SHP77 treated with DMSO at 0.1 percent for 48 hours (cell line): ENCODE measurements at regions not wholly inside any gene's neighbourhood (a gene's known extent, or its start where the extent isn't known, plus 50 kb on each side); places are given as distances from the start of the nearest gene placed in this dataset.
"Not testable (repeated sequence)": the region's sequence is repeated elsewhere in the genome, so short reads cannot be mapped to it uniquely, and the experiment has no call there.

Source experiments
- DNase-seq: peaks from one replicate; lab custom pipeline; 2025; lab: John Stamatoyannopoulos, UW

- DNase-seq: no peak
Observed at GRCh38 chr2:164024396-164024795, 288.6 kb upstream of the FIGN start.

- DNase-seq: no peak
Observed at GRCh38 chr2:164023896-164024295, 288.1 kb upstream of the FIGN start.

- DNase-seq: no peak
Observed at GRCh38 chr2:164015328-164016123, 279.7 kb upstream of the FIGN start.

GRCh38 chr2:164014791-164015190 lies 279.0 kb upstream of the FIGN start:
- no peak for DNase-seq

GRCh38 chr2:164014068-164014731 lies 278.4 kb upstream of the FIGN start:
- no peak for DNase-seq

GRCh38 chr2:164012581-164012980 lies 276.8 kb upstream of the FIGN start:
- DNase-seq: no peak

- no peak for DNase-seq
Observed at GRCh38 chr2:164009756-164010337, 274.0 kb upstream of the FIGN start.

GRCh38 chr2:164008752-164009151 lies 272.9 kb upstream of the FIGN start:
- no peak for DNase-seq

GRCh38 chr2:164006704-164007103 lies 270.9 kb upstream of the FIGN start:
- DNase-seq: no peak

GRCh38 chr2:164000176-164000575 lies 264.4 kb upstream of the FIGN start:
- DNase-seq: no peak

GRCh38 chr2:163997466-163997865 lies 261.7 kb upstream of the FIGN start:
- DNase-seq: no peak

GRCh38 chr2:163990541-163990940 lies 254.7 kb upstream of the FIGN start:
- DNase-seq: no peak

- DNase-seq: no peak
Observed at GRCh38 chr2:163990101-163990500, 254.3 kb upstream of the FIGN start.

- DNase-seq: no peak
Observed at GRCh38 chr2:163987175-163987940, 251.6 kb upstream of the FIGN start.

- no peak for DNase-seq
Observed at GRCh38 chr2:163984986-163985385, 249.2 kb upstream of the FIGN start.

GRCh38 chr2:163983911-163984310 lies 248.1 kb upstream of the FIGN start:
- DNase-seq: no peak

GRCh38 chr2:163982938-163983337 lies 247.1 kb upstream of the FIGN start:
- DNase-seq: no peak

- DNase-seq: no peak
Observed at GRCh38 chr2:163974766-163975165, 239.0 kb upstream of the FIGN start.

- DNase-seq: no peak
Observed at GRCh38 chr2:163970058-163970813, 234.4 kb upstream of the FIGN start.

GRCh38 chr2:163964278-163964677 lies 228.5 kb upstream of the FIGN start:
- DNase-seq: not testable (repeated sequence)

- DNase-seq: no peak
Observed at GRCh38 chr2:163953390-163953907, 217.6 kb upstream of the FIGN start.
